ENCODE measurements at regions not wholly inside any gene's neighbourhood (a gene's known extent, or its start where the extent isn't known, plus 50 kb on each side); places are given as distances from the start of the nearest gene placed in this dataset.

DNA sequence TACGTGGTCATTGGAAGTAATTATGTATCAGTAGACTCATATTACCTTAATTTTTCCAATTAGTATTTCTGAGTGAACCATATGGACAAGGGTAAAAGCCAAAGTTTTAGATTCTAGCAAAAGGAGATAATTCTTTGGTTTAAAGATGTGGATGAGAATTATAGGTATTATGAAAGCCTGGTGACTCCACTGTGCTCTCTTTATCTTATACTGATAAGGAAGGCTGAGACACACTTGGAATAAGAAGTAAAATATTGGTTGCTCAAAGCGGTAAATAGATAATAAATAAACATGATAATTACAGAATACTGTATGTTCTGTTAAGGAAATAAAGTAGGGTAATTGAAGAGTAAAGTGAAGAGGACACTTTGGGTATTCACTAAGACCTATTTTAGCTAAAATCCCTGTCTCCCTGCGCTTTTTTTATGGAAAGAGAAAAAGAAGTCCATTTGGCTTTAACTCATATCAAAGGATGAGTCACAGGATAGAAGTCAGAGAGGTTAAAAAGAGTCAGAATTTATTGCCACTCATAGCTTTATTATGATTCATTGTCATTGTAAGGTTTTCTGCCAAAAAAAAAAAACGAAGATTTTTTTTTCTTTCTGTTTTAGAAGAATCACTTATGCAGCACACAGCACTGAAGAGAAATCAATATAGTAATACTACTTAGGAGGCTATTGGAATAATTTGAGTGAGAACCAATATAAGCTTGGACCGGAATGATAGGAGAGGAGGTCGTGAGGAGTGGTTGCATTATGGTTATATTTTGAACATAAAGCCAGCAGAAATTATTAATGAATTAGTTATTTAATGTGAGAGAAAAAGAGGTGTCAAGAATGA is 2463.1 kb downstream of the ARAP2 start:
- no peak for TF ChIP-seq EZH2phosphoT487 (IDR thresholded peaks at IDR 0.05; ENCODE audit: insufficient read depth, low read depth)
- no peak for TF ChIP-seq EZH2 (IDR thresholded peaks at IDR 0.05; ENCODE audit: insufficient read depth, poor library complexity, severe bottlenecking)
